SW480 (cell line): ENCODE measurements at regions not wholly inside any gene's neighbourhood (a gene's known extent, or its start where the extent isn't known, plus 50 kb on each side); places are given as distances from the start of the nearest gene placed in this dataset.
"Not testable (repeated sequence)": the region's sequence is repeated elsewhere in the genome, so short reads cannot be mapped to it uniquely, and the experiment has no call there.

Source experiments
- DNase-seq: peaks from one replicate; pipeline ENCODE4 v3.0.0-alpha.2; 2016; ENCODE audit warnings: low spot score

GRCh38 chr13:55977436-55977835 is 1163.3 kb upstream of the PRR20A start:
- no peak for DNase-seq

GRCh38 chr13:55981381-55981780 is 1159.3 kb upstream of the PRR20A start:
- DNase-seq: no peak

- DNase-seq: not testable (repeated sequence)
These were observed 1156.7 kb upstream of the PRR20A start for GRCh38 chr13:55984026-55984425.

- DNase-seq: no peak
These were observed 1150.1 kb upstream of the PRR20A start for GRCh38 chr13:55990631-55991030.

- DNase-seq: no peak
These were observed 1149.1 kb upstream of the PRR20A start for GRCh38 chr13:55991666-55992065.

GRCh38 chr13:55992145-55992544 is 1148.6 kb upstream of the PRR20A start:
- no peak for DNase-seq

- DNase-seq: peak; percentile 4
These were observed 1141.0 kb upstream of the PRR20A start for GRCh38 chr13:55999709-56000108.

- no peak for DNase-seq
These were observed 1131.3 kb upstream of the PRR20A start for GRCh38 chr13:56009418-56009817.

- no peak for DNase-seq
These were observed 1128.1 kb upstream of the PRR20A start for GRCh38 chr13:56012644-56013043.

GRCh38 chr13:56015919-56016318 is 1124.8 kb upstream of the PRR20A start:
- no peak for DNase-seq

GRCh38 chr13:56019606-56020005 is 1121.1 kb upstream of the PRR20A start:
- no peak for DNase-seq

GRCh38 chr13:56020425-56020824 is 1120.3 kb upstream of the PRR20A start:
- DNase-seq: no peak

GRCh38 chr13:56039992-56040391 is 1100.7 kb upstream of the PRR20A start:
- no peak for DNase-seq

- DNase-seq: no peak
These were observed 1074.4 kb upstream of the PRR20A start for GRCh38 chr13:56066321-56066720.

- DNase-seq: no peak
These were observed 1038.1 kb upstream of the PRR20A start for GRCh38 chr13:56102641-56103040.

- no peak for DNase-seq
These were observed 1030.0 kb upstream of the PRR20A start for GRCh38 chr13:56110751-56111150.

- no peak for DNase-seq
These were observed 1006.2 kb upstream of the PRR20A start for GRCh38 chr13:56134524-56134923.

GRCh38 chr13:56166864-56167263 is 973.9 kb upstream of the PRR20A start:
- DNase-seq: no peak

- DNase-seq: no peak
These were observed 972.1 kb upstream of the PRR20A start for GRCh38 chr13:56168581-56168980.

GRCh38 chr13:56173346-56173745 is 967.4 kb upstream of the PRR20A start:
- no peak for DNase-seq

GRCh38 chr13:56182598-56182997 is 958.1 kb upstream of the PRR20A start:
- DNase-seq: no peak

GRCh38 chr13:56187331-56187730 is 953.4 kb upstream of the PRR20A start:
- no peak for DNase-seq

- not testable (repeated sequence) for DNase-seq
These were observed 952.1 kb upstream of the PRR20A start for GRCh38 chr13:56188582-56188981.

GRCh38 chr13:56189439-56189838 is 951.3 kb upstream of the PRR20A start:
- no peak for DNase-seq

GRCh38 chr13:56189978-56190377 is 950.7 kb upstream of the PRR20A start:
- no peak for DNase-seq
